ENCODE measurements at regions not wholly inside any gene's neighbourhood (a gene's known extent, or its start where the extent isn't known, plus 50 kb on each side); places are given as distances from the start of the nearest gene placed in this dataset.

GRCh38 chr16:85288341-85288868 is 176.1 kb upstream of the CIBAR2 start:
- no peak for DNase-seq (ENCODE audit: extremely low read depth in 1 of 2, low read depth in 1 of 2)

GRCh38 chr16:85288869-85289660 is 176.8 kb upstream of the CIBAR2 start:
- no peak for DNase-seq (ENCODE audit: extremely low read depth in 1 of 2, low read depth in 1 of 2)

DNA sequence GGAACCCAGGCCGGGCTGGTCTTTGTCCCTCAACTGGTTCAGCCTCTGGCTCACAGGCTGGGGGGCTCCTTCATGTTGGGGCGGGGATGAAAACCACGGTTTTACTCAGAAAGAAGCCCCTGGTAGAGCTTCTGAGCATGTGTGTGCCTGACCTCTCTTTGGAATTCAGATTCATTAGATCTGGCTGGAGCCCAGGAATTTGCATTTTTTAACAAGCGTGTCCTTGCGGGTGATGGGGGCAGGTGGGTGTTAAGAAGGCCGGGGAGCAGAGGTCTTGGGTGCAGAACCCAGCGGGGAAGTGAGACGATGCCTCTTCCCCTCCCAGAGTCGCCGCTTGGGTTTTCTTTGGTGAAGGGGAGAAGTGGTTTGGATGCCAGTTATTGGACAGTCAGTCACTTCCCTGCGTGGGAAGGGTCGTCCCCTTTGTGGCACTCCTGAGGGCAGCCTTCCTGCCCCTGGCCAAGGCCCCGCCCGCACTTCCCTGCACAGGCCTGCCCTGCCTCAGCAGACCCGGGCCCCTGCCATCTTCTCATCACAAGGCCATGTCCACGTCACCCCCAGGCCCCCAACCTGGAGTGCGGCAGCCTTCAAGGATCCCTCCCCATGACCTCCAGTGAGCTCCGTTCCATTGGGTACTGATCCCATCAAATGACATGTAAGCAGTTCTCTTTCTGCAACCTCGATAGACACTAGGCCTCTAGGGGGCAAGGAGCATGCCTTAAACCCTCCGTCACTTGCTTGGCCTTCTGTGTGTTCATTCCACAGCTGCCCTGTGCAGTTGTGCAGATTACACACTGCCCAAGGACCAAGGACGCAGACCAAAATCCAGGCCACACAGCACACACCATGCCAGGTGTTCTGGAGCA is 177.7 kb upstream of the CIBAR2 start:
- no peak for DNase-seq (ENCODE audit: extremely low read depth in 1 of 2, low read depth in 1 of 2)

DNA sequence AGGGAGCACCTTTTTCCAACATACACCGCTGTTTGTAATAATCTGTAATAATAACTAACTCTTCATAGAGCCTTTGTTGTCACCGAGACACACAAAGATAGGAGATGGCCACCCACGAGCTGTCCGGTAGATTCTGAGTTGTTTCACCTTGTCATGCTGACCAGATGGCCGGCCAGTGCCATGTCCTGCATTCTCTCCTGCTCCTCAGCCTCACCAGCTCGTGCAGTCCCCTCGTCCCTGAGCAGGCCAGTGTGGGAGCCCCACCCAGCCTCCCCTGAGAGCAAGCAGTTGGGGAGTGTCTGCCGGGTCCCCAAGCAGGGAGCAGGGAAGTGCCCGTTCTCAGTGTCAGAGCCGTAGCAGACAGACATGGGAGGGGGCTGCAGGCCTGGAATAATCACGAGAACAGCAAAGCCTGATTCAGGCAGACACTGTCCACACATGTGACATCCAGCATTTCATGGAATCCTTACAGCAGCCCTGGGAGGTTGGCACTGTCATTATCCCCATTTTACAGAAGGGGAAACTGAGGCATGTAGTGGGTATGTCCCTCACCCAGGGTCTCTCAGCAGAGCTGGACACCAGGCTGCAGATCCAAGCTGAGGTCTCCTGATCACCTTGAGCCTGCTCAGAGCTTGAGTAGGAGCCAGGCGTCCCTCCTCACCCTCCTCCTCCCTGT is 178.5 kb upstream of the CIBAR2 start:
- no peak for DNase-seq (ENCODE audit: extremely low read depth in 1 of 2, low read depth in 1 of 2)

DNA sequence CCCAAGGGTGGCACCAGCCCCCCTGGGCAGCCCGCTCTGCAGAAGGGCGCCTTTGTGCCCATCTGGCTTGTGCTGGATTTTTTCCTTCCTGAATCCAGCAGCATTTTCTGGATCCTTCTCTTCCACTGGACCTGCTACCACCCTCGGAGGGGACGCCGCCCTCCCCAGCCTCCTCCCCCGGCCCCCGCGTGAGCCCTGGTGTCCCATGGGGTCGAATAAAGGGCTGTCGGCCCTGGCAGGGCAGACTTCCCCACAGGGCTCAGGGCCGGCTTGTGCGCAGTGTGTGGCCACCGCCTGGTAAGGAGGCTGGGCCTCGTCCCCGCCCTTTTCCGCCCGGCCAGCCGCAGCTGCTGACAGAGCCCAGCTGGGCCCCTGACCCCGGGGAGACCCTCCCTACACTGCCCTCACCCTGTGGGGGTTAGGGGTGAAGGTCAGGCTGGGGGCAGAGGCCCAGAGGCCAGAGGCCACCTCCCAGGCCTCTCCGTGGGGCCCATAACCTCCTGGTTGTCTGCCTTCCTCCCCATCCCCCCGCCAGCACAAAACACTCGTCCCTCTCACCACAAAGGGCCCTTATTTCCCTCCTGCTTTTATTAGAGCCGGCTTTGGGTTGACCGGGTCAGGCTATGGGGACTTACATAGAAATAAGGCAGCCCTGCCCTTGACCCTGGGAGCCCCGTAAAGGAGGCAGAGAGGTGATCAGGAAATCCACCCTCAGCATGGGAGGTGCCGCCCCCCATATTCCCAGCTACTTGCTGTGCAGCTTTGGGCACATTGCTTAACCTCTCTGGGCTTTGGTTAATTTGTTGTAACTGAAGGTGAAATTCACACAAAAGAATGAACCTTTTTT is 179.3 kb upstream of the CIBAR2 start:
- no peak for DNase-seq (ENCODE audit: extremely low read depth in 1 of 2, low read depth in 1 of 2)

GRCh38 chr16:85293458-85293857 is 181.2 kb upstream of the CIBAR2 start:
- DNase-seq (ENCODE audit: extremely low read depth in 1 of 2, low read depth in 1 of 2) = no peak

- DNase-seq (ENCODE audit: extremely low read depth in 1 of 2, low read depth in 1 of 2) = no peak
These were observed 181.8 kb upstream of the CIBAR2 start for GRCh38 chr16:85293904-85294642.

DNA sequence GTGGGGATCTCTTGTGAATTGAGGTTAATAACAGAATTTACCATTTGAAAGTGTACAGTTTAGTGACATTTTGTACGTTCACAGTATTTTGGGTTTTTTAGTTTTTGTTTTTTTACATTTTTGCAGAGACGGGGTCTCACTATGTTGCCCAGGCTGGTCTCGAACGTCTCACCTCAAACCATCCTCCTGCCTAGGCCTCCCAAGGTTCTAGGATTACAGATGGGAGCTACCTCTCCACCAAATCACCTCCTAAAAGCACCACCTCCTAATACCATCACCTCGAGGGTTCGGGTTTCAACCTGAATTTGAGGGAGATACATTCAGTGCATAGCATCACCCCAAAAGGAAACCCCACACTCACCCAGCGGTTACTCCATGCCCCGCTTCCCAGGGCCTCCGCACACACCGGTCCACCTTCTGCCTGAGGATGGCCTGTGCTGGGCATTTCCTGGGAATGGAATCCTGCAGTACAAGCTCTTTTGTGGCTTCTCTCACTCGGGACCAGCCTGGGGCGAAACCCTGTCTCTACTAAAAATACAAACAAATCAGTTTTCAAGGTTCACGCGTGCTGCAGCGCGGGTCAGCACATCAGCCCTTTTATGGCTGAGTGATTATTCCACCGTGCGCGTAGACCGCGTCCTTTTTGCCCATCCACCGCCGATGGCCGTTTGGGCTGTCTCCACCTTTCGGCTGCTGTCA is 182.7 kb upstream of the CIBAR2 start:
- no peak for DNase-seq (ENCODE audit: extremely low read depth in 1 of 2, low read depth in 1 of 2)

- DNase-seq (ENCODE audit: extremely low read depth in 1 of 2, low read depth in 1 of 2) = peak; percentile 11 to 30
These were observed 184.8 kb upstream of the CIBAR2 start for GRCh38 chr16:85296859-85297660.

DNA sequence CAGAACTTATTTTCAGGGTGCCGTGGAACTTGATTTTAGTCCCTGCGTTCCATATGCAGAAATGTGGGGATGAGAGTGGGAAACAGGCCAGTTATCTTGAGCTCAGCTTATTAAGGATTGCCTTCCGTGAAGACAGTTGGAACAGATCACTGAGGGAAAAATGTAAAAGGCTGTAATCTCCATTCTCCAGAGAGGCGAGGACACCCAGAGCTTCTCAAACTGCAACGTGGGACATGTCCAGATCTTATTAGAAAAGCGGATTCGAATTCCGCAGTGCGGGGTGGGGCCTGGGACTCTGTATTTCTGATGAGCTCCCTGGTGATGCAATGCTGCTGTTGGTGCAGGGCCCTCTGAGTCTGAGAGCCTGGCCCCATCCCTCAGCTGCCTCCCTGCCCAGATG is 185.6 kb upstream of the CIBAR2 start:
- DNase-seq (ENCODE audit: extremely low read depth in 1 of 2, low read depth in 1 of 2) = no peak

DNA sequence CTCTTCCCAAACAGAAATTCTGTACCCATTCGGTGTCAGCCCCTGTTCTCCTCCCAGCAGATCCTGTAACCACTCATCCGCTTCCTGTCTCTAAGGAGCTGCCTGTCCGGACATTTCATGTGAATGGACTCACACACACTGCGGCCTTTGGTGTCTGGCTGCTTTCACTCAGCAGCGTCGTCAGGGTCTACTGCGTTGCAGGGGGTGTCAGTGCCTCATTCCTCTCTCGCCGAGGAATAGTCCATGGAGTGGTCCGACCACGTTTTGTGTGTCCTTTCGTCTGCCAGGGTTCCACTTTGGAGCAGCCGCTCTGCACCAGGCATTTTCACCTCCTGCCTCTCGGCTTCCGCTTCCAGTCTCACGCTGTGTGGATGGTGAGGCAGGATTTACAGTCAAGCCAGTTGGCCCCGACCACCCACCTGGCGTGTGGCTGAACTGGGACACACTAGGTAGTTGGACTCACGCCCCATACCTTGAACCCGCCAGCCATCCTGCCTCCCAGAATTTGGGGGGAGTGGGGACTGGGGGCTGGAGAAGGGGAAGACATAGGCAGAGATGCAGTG is 188.2 kb upstream of the CIBAR2 start:
- DNase-seq (ENCODE audit: extremely low read depth in 1 of 2, low read depth in 1 of 2) = no peak

DNA sequence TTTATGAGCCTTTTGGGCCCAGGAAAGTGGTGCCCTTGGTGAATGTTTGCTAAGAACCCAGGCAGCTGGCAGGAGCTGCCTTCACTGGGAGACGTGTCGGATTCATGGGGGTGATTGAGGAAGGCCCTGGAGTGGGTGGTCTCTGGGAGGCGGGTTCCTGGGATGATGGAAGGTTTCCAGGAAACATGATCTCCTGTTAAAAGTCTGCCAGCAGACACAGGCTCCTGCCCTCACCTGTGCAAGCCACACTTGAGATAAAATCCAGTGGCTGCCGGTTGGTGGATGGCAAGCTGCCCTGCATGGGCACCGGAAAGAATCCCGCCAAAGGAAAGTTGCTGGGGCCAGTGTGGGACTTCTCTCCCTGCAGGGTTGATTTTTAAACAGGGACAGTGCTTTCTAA is 189.0 kb upstream of the CIBAR2 start:
- no peak for DNase-seq (ENCODE audit: extremely low read depth in 1 of 2, low read depth in 1 of 2)

- DNase-seq (ENCODE audit: extremely low read depth in 1 of 2, low read depth in 1 of 2) = no peak
These were observed 190.0 kb upstream of the CIBAR2 start for GRCh38 chr16:85302018-85302847.

GRCh38 chr16:85302848-85303353 is 190.6 kb upstream of the CIBAR2 start:
- no peak for DNase-seq (ENCODE audit: extremely low read depth in 1 of 2, low read depth in 1 of 2)

- DNase-seq (ENCODE audit: extremely low read depth in 1 of 2, low read depth in 1 of 2) = peak; percentile 53 to 64
These were observed 191.1 kb upstream of the CIBAR2 start for GRCh38 chr16:85303354-85303883.

DNA sequence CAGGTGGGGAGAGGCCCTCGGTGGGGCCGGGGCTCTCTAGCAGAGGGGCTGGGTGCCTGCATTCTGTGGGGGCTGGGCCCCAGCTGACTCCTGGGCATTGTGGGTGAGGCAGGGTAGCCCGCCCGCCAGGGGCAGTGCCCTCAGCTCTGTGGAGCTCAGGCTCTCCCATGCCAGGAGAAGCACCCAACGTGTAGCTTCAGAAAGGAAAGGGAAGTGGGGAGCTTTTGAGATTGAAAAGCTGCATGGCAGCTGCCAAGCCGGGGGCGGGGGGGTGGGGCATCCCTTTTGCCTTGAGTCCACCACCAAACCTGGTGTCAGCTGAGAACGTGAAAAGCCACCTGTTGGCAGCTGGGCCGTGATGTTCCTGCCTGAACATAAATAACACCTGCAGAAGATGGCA is 192.1 kb upstream of the CIBAR2 start:
- DNase-seq (ENCODE audit: extremely low read depth in 1 of 2, low read depth in 1 of 2) = no peak
